ENCODE measurements at regions not wholly inside any gene's neighbourhood (a gene's known extent, or its start where the extent isn't known, plus 50 kb on each side); places are given as distances from the start of the nearest gene placed in this dataset.

DNA sequence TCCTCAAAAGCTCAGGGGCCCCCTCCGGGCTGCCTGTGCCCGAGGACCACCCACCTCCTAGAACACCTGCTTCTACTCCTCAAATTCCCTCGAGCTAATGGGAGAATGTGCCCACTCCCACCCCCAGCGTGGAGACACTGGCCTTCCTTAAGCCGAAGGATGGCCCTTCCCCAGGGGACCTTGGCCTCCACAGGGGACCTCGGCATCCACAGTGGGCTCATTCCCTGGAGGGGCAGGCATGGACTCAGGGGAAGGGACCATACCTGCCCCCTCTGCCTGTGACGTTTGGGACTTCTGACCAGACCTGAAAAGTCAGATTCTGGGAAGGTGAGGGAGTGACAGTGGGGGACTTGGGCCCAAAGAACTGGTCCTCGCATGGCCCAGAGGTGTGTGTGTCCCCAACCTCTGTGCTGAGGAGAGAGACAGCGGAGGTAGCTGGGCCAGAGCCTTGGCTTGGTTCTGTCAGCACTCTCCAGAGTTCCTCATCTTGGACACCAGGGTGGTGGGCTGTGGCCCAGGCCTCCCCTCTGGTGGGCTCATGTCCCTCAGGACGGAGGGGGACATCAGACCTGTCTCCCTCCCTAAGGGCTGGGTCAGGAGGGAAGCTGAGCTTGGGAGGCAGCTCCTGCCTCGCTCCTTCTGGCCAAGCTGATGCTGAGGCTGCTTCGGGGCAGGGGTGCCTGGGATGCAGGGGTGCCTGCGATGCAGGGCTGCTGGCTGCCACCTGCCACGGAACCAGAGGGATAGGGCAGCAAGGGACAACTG, 240.4 kb downstream of the HAUS1 start:
- H3K4me1 Mint-ChIP-seq, result peaks cover 30% of the 10 kb centered on the region
- no peak overlapping the region for H3K27ac Mint-ChIP-seq
- H3K27me3 Mint-ChIP-seq, result peaks cover 5% of the 10 kb centered on the region
- H3K9me3 Mint-ChIP-seq, result no peaks in the 10 kb centered on the region
- H3K36me3 Mint-ChIP-seq (ENCODE audit: low read depth), result no peaks in the 10 kb centered on the region
- DNase-seq (no peak), ATAC-seq (ENCODE audit: low read depth) (no peak)
- ChIA-PET CTCF (interaction anchor here (1.0 kb wide), 1 partner anchor 63 kb away, joined by 3 read pairs; no protein-coding TSS in a partner anchor), POLR2A (interaction anchor here (0.8 kb wide), 1 partner anchor 176 kb away, joined by 3 read pairs; no protein-coding TSS in a partner anchor)
- no peak overlapping the region for H3K4me3 Mint-ChIP-seq
- intact Hi-C loops (cut with micrococcal nuclease), result loop anchor here (5.0 kb wide), 1 partner anchor 172 kb away; a partner anchor contains a TSS
- TF ChIP-seq, protein P1, sequence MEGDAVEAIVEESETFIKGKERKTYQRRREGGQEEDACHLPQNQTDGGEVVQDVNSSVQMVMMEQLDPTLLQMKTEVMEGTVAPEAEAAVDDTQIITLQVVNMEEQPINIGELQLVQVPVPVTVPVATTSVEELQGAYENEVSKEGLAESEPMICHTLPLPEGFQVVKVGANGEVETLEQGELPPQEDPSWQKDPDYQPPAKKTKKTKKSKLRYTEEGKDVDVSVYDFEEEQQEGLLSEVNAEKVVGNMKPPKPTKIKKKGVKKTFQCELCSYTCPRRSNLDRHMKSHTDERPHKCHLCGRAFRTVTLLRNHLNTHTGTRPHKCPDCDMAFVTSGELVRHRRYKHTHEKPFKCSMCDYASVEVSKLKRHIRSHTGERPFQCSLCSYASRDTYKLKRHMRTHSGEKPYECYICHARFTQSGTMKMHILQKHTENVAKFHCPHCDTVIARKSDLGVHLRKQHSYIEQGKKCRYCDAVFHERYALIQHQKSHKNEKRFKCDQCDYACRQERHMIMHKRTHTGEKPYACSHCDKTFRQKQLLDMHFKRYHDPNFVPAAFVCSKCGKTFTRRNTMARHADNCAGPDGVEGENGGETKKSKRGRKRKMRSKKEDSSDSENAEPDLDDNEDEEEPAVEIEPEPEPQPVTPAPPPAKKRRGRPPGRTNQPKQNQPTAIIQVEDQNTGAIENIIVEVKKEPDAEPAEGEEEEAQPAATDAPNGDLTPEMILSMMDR (IDR thresholded peaks at IDR 0.05), result no peak

DNA sequence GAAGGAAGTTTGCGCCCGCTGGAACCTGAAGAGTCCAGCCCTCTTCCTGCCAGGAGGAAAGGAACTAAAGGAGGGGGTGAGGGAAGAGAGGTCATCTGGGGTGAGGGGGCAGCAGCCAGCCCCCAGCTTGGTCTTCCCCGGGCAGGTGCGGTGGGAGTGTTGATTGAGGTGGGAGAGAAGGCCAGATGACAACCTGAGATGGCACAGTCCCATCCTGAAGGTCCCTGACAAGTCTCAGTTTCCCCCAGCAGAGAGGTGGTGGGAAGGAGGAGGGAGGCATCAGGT, 240.9 kb downstream of the HAUS1 start:
- intact Hi-C loops (cut with micrococcal nuclease), result no loop called here

DNA sequence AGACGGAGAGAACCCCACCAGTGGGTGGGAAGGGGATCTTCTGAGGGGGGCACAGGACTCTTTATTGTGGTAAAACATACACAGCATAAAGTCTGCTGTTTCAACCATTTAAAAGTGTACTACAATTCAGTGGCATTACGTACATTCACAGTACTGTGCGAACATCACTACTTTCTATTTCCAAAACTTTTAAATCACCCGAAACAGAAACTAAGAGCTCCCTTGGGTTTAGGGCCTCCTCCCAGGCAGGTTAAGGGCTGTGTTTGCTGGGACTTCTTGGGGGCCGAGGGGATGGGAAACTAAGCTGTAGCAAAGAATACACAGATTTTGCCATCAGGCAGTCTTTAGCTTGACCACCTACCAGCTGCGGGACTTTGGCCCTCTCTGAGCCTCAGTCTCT, 242.0 kb downstream of the HAUS1 start:
- no peaks in the 10 kb centered on the region for H3K27me3 Mint-ChIP-seq
- H3K4me3 Mint-ChIP-seq, result no peak overlapping the region
- ChIA-PET CTCF (no interaction called here), POLR2A (no interaction called here)
- TF ChIP-seq, protein P1 (IDR thresholded peaks at IDR 0.05), result no peak
- H3K27ac Mint-ChIP-seq, result no peak overlapping the region
- no peaks in the 10 kb centered on the region for H3K36me3 Mint-ChIP-seq (ENCODE audit: low read depth)
- no peak for DNase-seq
- peaks cover 30% of the 10 kb centered on the region for H3K4me1 Mint-ChIP-seq
- intact Hi-C loops (cut with micrococcal nuclease), result no loop called here
- no peak for ATAC-seq (ENCODE audit: low read depth)
- no peaks in the 10 kb centered on the region for H3K9me3 Mint-ChIP-seq

More for the DNA sequence above, 240.9 kb downstream of the HAUS1 start:
- Mint-ChIP-seq H3K27ac (no peak overlapping the region), H3K27me3 (no peaks in the 10 kb centered on the region), H3K9me3 (no peaks in the 10 kb centered on the region), H3K36me3 (ENCODE audit: low read depth) (no peaks in the 10 kb centered on the region), H3K4me1 (peaks cover 30% of the 10 kb centered on the region), H3K4me3 (no peak overlapping the region)
- POLR2A ChIA-PET, result no interaction called here
- TF ChIP-seq, protein P1 (IDR thresholded peaks at IDR 0.05), result no peak
- CTCF ChIA-PET, result no interaction called here
- DNase-seq (no peak), ATAC-seq (ENCODE audit: low read depth) (no peak)

DNA sequence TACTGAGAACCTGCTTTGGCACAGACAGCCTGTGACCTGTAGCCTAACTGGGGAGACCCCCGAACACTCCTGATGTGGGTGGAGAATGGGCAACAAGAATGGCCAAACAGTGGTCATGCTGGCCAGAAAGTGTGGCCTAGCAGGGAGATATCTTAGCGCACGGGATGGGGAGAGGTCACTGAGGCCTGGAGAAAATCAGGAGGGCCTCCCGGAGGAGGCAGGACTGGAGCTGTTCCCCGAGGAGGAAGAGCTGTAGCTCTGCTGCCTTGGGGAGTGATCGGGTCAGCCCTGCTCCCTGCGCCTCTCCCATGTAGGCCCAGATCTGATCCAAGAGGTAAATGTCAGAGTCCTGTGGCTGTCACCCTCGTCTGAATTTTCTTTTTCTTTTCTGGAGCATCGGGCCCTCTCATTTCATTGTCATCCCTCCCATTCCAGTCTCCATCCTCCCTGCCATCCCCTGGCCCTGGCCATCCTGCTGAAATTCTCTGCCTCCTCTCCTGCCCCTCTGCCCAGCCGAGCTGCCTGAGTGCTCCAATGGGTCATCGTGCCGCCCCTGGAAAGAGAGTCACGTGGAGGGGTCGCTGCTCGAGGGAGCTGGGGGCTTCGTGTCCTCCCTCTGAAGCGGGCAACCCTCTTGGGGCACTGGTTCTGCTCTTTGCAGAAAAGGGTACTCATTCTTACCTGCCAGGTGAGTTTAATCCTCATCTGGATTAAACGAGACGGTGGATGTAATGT, 242.9 kb downstream of the HAUS1 start:
- TF ChIP-seq, protein P1 (IDR thresholded peaks at IDR 0.05), result no peak
- POLR2A ChIA-PET, result no interaction called here
- no peak overlapping the region for H3K4me3 Mint-ChIP-seq
- ATAC-seq (ENCODE audit: low read depth), result no peak
- no peak for DNase-seq
- intact Hi-C loops (cut with micrococcal nuclease), result no loop called here
- H3K27ac Mint-ChIP-seq, result no peak overlapping the region
- CTCF ChIA-PET, result no interaction called here
- H3K36me3 Mint-ChIP-seq (ENCODE audit: low read depth), result no peaks in the 10 kb centered on the region
- no peaks in the 10 kb centered on the region for H3K27me3 Mint-ChIP-seq
- peaks cover 30% of the 10 kb centered on the region for H3K4me1 Mint-ChIP-seq
- H3K9me3 Mint-ChIP-seq, result no peaks in the 10 kb centered on the region

DNA sequence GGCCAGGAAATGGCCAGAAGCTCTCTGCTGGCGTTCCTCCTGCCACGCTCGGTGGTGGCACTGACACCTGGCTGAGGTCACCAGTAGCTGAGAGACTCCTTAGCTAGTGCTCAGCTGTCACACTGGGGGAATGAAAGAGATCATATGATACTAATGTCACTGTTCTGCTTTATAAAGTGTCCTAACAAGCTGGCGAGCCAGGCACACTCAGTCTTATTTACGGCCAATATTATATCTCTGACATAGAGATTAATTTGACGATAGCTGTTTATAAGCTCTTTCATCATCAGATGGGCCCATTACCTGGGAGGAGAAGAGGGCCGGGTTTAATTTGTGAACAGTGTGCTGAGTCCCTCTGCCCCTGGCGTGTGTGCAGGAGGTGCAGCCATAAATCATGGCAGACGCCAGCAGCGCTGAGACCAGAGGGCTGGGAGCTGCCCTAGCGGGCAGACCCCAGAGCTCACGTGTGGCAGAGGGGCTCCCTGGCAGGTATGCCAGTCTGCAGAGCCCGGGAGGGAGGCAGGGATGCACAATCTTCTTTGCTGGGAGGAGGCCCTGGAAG, 246.5 kb downstream of the HAUS1 start:
- POLR2A ChIA-PET, result no interaction called here
- Mint-ChIP-seq H3K36me3 (ENCODE audit: low read depth) (no peaks in the 10 kb centered on the region), H3K9me3 (no peaks in the 10 kb centered on the region), H3K4me1 (peaks cover 8% of the 10 kb centered on the region), H3K27ac (no peak overlapping the region), H3K4me3 (no peak overlapping the region), H3K27me3 (no peaks in the 10 kb centered on the region)
- intact Hi-C loops (cut with micrococcal nuclease), result no loop called here
- ATAC-seq (ENCODE audit: low read depth), result no peak
- CTCF ChIA-PET, result no interaction called here
- no peak for DNase-seq
- TF ChIP-seq, protein P1 (IDR thresholded peaks at IDR 0.05), result no peak

Data from activated B cell treated with CpG ODN at 0.5 μM for 24 hours (primary cell).